ENCODE measurements at regions not wholly inside any gene's neighbourhood (a gene's known extent, or its start where the extent isn't known, plus 50 kb on each side); places are given as distances from the start of the nearest gene placed in this dataset.

DNA sequence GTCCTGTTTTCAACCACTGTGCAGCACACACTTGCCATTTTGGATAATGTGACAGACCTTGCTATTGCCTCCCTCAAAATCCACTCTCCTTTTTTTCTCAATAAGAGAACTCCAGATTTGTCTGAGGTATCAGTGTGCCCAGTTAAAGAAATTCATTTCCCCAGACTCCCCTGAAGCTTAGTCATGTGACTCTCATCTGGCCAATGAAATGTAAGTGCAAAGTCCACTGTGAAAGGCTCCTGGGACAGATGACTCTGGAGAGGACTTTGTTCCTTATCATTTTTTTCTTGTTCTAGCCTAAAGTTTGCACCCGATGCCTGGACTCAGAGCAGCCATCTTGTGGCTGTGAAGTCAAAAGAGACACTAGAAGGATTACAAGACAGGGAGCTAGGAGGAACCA lies 268.6 kb upstream of the LRTM1 start:
- TF ChIP-seq CTCF (IDR thresholded peaks at IDR 0.05) (no peak), POLR2A (IDR thresholded peaks at IDR 0.05) (no peak)
